Liver (tissue), 3 donors: ENCODE measurements at regions not wholly inside any gene's neighbourhood (a gene's known extent, or its start where the extent isn't known, plus 50 kb on each side); places are given as distances from the start of the nearest gene placed in this dataset.

Experiments
- ATF3 ChIP-seq: IDR thresholded peaks from 2 replicates; pipeline ENCODE4 v1.6.1; 2016; ENCODE audit warnings: antibody characterized with exemption
- CTCF ChIP-seq: fragments of 150-350 bp; IDR thresholded peaks from 2 replicates; pipeline ENCODE4 v1.5.1; 2017; ENCODE audit warnings: improper control_type of control experiment, low read depth, low read length; ENCODE audit not compliant: missing input control
- EGR1 ChIP-seq, 2 donors: IDR thresholded peaks; 2 replicates each; pipeline ENCODE4 v1.6.1; 2016 to 2018; ENCODE audit warnings: antibody characterized with exemption in 2 of 2, low read depth in 2 of 2
- FOXA1 ChIP-seq: IDR thresholded peaks from 2 replicates; pipeline ENCODE4 v1.6.1; 2016; ENCODE audit warnings: antibody characterized with exemption
- GABPA ChIP-seq, 2 donors: IDR thresholded peaks in 1 of 2; conservative IDR thresholded peaks in 1 of 2; 2 replicates each; pipeline ENCODE4 v1.6.1; 2016; ENCODE audit warnings: antibody characterized with exemption in 2 of 2, mild to moderate bottlenecking in 1 of 2, moderate library complexity in 1 of 2
- HNF4G ChIP-seq: IDR thresholded peaks from 2 replicates; pipeline ENCODE4 v1.6.1; 2016; ENCODE audit warnings: antibody characterized with exemption
- JUND ChIP-seq, 2 donors: IDR thresholded peaks; 2 replicates each; pipeline ENCODE4 v1.6.1; 2016; ENCODE audit warnings: antibody characterized with exemption in 2 of 2
- MAX ChIP-seq: IDR thresholded peaks from 2 replicates; pipeline ENCODE4 v1.6.1; 2016; ENCODE audit warnings: antibody characterized with exemption
- RAD21 ChIP-seq, 2 donors: IDR thresholded peaks; 2 replicates each; pipeline ENCODE4 v1.6.1; 2016; ENCODE audit warnings: antibody characterized with exemption in 2 of 2, mild to moderate bottlenecking in 2 of 2
- REST ChIP-seq: IDR thresholded peaks from 2 replicates; pipeline ENCODE4 v1.6.1; 2016; ENCODE audit warnings: antibody characterized with exemption, mild to moderate bottlenecking
- SP1 ChIP-seq: IDR thresholded peaks from 2 replicates; pipeline ENCODE4 v1.6.1; 2018; ENCODE audit warnings: antibody characterized with exemption, mild to moderate bottlenecking
- TAF1 ChIP-seq: conservative IDR thresholded peaks from 2 replicates; pipeline ENCODE4 v1.6.1; 2016; ENCODE audit warnings: antibody characterized with exemption, mild to moderate bottlenecking
- YY1 ChIP-seq: IDR thresholded peaks from 2 replicates; pipeline ENCODE4 v1.6.1; 2016; ENCODE audit warnings: antibody characterized with exemption, mild to moderate bottlenecking
- ZBTB33 ChIP-seq: IDR thresholded peaks from 2 replicates; pipeline ENCODE4 v1.6.1; 2016; ENCODE audit warnings: antibody characterized with exemption
- donor health status: healthy.
- donor health status: healthy.

GRCh38 chr4:27911047-27911446 lies 1050.4 kb downstream of the STIM2 start:
- TF ChIP-seq CTCF (no peak), ATF3 (no peak), TAF1 (no peak), MAX (no peak), REST (no peak), RAD21 (IDR thresholded peaks at IDR 0.05) (no peak), YY1 (no peak), HNF4G (no peak), JUND (IDR thresholded peaks at IDR 0.05) (no peak), ZBTB33 (no peak), GABPA (IDR thresholded peaks at IDR 0.05 in 1 of 2, conservative IDR thresholded peaks at IDR 0.05 in 1 of 2) (no peak), EGR1 (IDR thresholded peaks at IDR 0.05; ENCODE audit: low read depth in 2 of 2) (no peak), SP1 (no peak), FOXA1 (no peak)
